ENCODE measurements at regions not wholly inside any gene's neighbourhood (a gene's known extent, or its start where the extent isn't known, plus 50 kb on each side); places are given as distances from the start of the nearest gene placed in this dataset.

DNA sequence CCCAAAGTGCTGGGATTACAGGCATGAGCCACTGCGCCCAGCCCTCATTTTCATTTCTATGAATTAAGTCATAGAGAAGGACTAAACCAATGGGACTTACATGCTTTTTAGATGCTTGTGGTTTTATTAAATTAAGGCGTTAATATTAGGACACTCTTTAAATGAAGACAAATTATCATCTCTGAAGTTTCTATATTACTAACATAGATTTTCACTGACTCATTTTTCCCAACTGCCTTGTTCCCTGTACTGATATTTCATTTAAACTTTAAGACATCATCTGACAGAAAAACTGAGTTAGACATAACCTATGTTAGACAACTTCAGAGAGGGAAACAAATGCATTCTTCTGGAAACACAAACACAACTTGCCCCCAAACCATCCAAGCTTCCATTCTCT is 99.8 kb downstream of the BTG1 start:
- Mint-ChIP-seq H3K36me3 (ENCODE audit: low read depth) (no peaks in the 10 kb centered on the region), H3K9me3 (ENCODE audit: low read depth) (no peaks in the 10 kb centered on the region), H3K4me1 (ENCODE audit: low read depth) (peaks cover 28% of the 10 kb centered on the region), H3K4me3 (ENCODE audit: unreplicated experiment) (no peak overlapping the region), H3K27me3 (ENCODE audit: low read depth) (no peaks in the 10 kb centered on the region), H3K27ac (ENCODE audit: unreplicated experiment) (no peak overlapping the region)
- TF ChIP-seq, protein P1, sequence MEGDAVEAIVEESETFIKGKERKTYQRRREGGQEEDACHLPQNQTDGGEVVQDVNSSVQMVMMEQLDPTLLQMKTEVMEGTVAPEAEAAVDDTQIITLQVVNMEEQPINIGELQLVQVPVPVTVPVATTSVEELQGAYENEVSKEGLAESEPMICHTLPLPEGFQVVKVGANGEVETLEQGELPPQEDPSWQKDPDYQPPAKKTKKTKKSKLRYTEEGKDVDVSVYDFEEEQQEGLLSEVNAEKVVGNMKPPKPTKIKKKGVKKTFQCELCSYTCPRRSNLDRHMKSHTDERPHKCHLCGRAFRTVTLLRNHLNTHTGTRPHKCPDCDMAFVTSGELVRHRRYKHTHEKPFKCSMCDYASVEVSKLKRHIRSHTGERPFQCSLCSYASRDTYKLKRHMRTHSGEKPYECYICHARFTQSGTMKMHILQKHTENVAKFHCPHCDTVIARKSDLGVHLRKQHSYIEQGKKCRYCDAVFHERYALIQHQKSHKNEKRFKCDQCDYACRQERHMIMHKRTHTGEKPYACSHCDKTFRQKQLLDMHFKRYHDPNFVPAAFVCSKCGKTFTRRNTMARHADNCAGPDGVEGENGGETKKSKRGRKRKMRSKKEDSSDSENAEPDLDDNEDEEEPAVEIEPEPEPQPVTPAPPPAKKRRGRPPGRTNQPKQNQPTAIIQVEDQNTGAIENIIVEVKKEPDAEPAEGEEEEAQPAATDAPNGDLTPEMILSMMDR (IDR thresholded peaks at IDR 0.05), result no peak
- no peak for DNase-seq (ENCODE audit: low spot score)

DNA sequence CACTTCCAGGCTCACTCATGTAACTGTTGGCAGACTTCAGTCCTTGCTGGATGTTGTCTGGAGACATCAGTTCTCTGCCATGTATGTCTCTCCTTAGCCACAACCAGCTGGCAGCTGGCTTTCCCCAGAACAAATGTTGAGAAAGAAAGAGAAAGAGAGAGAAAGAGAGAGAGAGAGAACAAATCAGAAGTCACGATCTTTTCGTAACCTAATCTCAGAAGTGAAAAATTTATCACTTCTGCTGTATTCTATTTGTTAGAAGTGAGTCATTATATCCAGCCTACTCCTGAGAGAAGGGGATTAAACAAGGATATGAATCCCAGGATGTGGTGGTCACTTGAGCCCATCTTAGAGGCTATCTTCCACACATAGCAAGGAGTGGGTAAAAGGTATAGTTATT is 101.2 kb downstream of the BTG1 start:
- no peaks in the 10 kb centered on the region for H3K36me3 Mint-ChIP-seq (ENCODE audit: low read depth)
- no peaks in the 10 kb centered on the region for H3K27me3 Mint-ChIP-seq (ENCODE audit: low read depth)
- peaks cover 28% of the 10 kb centered on the region for H3K4me1 Mint-ChIP-seq (ENCODE audit: low read depth)
- TF ChIP-seq, protein P1 (IDR thresholded peaks at IDR 0.05), result no peak
- H3K9me3 Mint-ChIP-seq (ENCODE audit: low read depth), result no peaks in the 10 kb centered on the region
- no peak for DNase-seq (ENCODE audit: low spot score)
- no peak overlapping the region for H3K4me3 Mint-ChIP-seq (ENCODE audit: unreplicated experiment)
- no peak overlapping the region for H3K27ac Mint-ChIP-seq (ENCODE audit: unreplicated experiment)

DNA sequence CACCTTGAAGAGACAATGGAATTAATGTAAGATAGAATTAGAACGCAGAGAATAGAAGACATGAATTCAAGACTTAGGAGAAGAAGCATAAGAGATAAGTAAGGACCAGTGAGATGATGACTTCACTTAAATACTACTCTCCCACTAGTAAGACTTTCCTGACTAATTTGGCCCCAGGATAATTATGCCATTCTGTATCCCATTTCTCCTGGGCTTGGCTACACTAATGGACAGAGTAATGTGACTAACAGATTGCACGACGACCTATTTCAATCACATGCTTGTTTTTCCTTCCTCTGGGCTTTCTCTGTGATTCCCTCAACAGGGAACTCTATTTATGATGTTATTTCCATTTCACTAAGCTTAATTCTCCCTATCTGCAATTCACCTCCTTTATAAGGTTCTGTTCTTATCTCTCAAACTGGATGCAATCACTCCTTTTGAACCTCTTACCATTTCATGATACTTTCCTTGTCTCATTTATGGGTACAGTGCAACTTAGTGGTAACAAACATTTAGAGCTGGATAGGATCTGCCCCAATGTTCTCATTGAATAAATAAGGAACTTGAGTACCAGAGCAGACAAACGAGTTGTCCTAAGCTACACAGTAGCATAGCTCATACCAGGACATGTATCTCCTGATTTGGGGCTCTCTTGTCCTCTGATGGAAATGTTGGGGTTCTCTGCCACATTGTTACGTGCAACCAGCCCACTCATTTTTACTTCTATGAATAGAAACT is 102.7 kb downstream of the BTG1 start:
- H3K27ac Mint-ChIP-seq (ENCODE audit: unreplicated experiment), result no peak overlapping the region
- H3K27me3 Mint-ChIP-seq (ENCODE audit: low read depth), result no peaks in the 10 kb centered on the region
- H3K4me3 Mint-ChIP-seq (ENCODE audit: unreplicated experiment), result no peak overlapping the region
- DNase-seq (ENCODE audit: low spot score), result no peak
- H3K4me1 Mint-ChIP-seq (ENCODE audit: low read depth), result peaks cover 26% of the 10 kb centered on the region
- H3K36me3 Mint-ChIP-seq (ENCODE audit: low read depth), result no peaks in the 10 kb centered on the region
- H3K9me3 Mint-ChIP-seq (ENCODE audit: low read depth), result no peaks in the 10 kb centered on the region
- TF ChIP-seq, protein P1 (IDR thresholded peaks at IDR 0.05), result no peak

DNA sequence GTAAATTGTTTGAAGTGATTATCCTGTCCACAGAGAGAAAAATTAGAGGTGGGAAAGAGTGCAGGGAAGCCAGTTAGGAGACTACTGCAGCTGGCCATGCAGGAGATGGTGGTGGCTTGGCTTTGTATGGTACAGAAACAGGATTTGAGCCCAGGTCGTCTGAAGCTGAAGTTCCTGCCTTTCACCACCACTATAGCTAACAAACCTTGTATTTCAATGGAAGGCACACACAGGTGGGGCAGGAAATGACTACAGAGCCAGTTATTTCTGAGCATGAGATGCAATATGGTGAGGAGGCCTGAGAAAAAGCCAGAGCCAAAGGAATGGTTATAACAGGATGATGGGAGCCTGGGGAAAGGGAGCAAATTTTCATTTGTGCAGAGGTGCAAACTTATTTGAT is 103.9 kb downstream of the BTG1 start:
- Mint-ChIP-seq H3K27me3 (ENCODE audit: low read depth) (no peaks in the 10 kb centered on the region), H3K27ac (ENCODE audit: unreplicated experiment) (no peak overlapping the region), H3K9me3 (ENCODE audit: low read depth) (no peaks in the 10 kb centered on the region), H3K36me3 (ENCODE audit: low read depth) (no peaks in the 10 kb centered on the region), H3K4me1 (ENCODE audit: low read depth) (peaks cover 21% of the 10 kb centered on the region), H3K4me3 (ENCODE audit: unreplicated experiment) (no peak overlapping the region)
- DNase-seq (ENCODE audit: low spot score), result no peak
- TF ChIP-seq, protein P1 (IDR thresholded peaks at IDR 0.05), result no peak

DNA sequence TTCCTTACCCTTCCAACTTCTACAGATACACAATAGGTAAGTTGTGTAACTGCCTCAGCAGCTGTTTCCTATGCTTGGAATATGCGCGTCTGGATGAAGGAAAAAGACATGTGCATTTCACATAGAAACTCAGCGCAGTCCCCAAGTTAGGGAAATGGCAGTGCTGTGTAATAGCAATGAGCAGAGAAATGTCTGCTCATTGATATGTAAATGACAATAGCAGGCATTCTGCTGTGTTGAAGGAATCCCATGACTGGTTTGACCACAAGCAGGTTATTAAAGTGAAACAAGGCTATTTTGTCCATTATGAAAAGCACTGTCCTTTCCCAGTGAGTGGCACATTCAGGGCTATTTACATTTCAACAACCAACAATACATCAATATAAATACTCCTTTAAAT is 106.6 kb downstream of the BTG1 start:
- no peaks in the 10 kb centered on the region for H3K9me3 Mint-ChIP-seq (ENCODE audit: low read depth)
- no peaks in the 10 kb centered on the region for H3K27me3 Mint-ChIP-seq (ENCODE audit: low read depth)
- TF ChIP-seq, protein P1 (IDR thresholded peaks at IDR 0.05), result no peak
- H3K4me1 Mint-ChIP-seq (ENCODE audit: low read depth), result peaks cover 32% of the 10 kb centered on the region
- no peak overlapping the region for H3K4me3 Mint-ChIP-seq (ENCODE audit: unreplicated experiment)
- no peak overlapping the region for H3K27ac Mint-ChIP-seq (ENCODE audit: unreplicated experiment)
- DNase-seq (ENCODE audit: low spot score), result no peak
- H3K36me3 Mint-ChIP-seq (ENCODE audit: low read depth), result no peaks in the 10 kb centered on the region
